ENCODE measurements at regions not wholly inside any gene's neighbourhood (a gene's known extent, or its start where the extent isn't known, plus 50 kb on each side); places are given as distances from the start of the nearest gene placed in this dataset.

- Histone ChIP-seq H3K9me3 (ENCODE audit: control extremely low read depth in 1 of 3, control insufficient read depth in 2 of 3, insufficient read depth in 1 of 3, low read length in 2 of 3) (no peaks in the 10 kb centered on the region), H3K4me3 (ENCODE audit: control extremely low read depth in 1 of 5, extremely low read depth in 1 of 5, insufficient read depth in 1 of 5, low read depth in 2 of 5, low read length in 4 of 5) (no peak overlapping the region), H2AFZ (ENCODE audit: insufficient read depth, low read depth, low read length, poor library complexity, severe bottlenecking) (no peak overlapping the region), H3K36me3 (replicated peaks in 1 of 2; ENCODE audit: control extremely low read depth in 1 of 2, control insufficient read depth in 1 of 2, extremely low read depth in 1 of 2, insufficient read depth in 2 of 2, low read length in 1 of 2) (no peaks in the 10 kb centered on the region), H3K79me2 (ENCODE audit: control insufficient read depth, insufficient read depth, low read length) (no peaks in the 10 kb centered on the region), H3K4me1 (ENCODE audit: control insufficient read depth in 2 of 2, insufficient read depth in 2 of 2, low read length in 2 of 2) (no peaks in the 10 kb centered on the region), H3K9ac (ENCODE audit: low read length) (no peak overlapping the region), H3K27me3 (replicated peaks in 1 of 4; ENCODE audit: control extremely low read depth in 1 of 4, control insufficient read depth in 3 of 4, insufficient read depth in 4 of 4, low read length in 3 of 4) (no peaks in the 10 kb centered on the region), H4K20me1 (ENCODE audit: control insufficient read depth, insufficient read depth, low read length, poor library complexity, severe bottlenecking) (no peaks in the 10 kb centered on the region), H3K4me2 (replicated peaks; ENCODE audit: low read depth, low read length, poor library complexity, severe bottlenecking) (no peak overlapping the region), H3K27ac (ENCODE audit: low read length in 2 of 2) (no peak overlapping the region)
- intact Hi-C loops (cut with micrococcal nuclease): no loop called here
- H3K4me1 Mint-ChIP-seq: no peaks in the 10 kb centered on the region
- TF ChIP-seq CTCF (IDR thresholded peaks at IDR 0.05) (no peak), EZH2 (IDR thresholded peaks at IDR 0.05; ENCODE audit: borderline replicate concordance, insufficient read depth, low read depth, low read length, poor library complexity, severe bottlenecking) (no peak)
- no peak overlapping the region for H3K27ac Mint-ChIP-seq
- H3K9me3 Mint-ChIP-seq (ENCODE audit: insufficient read depth): no peaks in the 10 kb centered on the region
- DNase-seq (no peak), ATAC-seq (ENCODE audit: low read depth) (no peak)
- no peak overlapping the region for H3K4me3 Mint-ChIP-seq
- ChIA-PET POLR2A (no interaction called here), CTCF (no interaction called here)
- 63% methylated on average over 1 of the region's 3 CpGs for WGBS (ENCODE audit: insufficient coverage)
- no peaks in the 10 kb centered on the region for H3K27me3 Mint-ChIP-seq
Observed at GRCh38 chr4:128725405-128726055, 84.0 kb upstream of the JADE1 start.

GRCh38 chr4:128722911-128723310 lies 86.6 kb upstream of the JADE1 start:
- H3K4me3 ChIP-seq (ENCODE audit: control extremely low read depth in 1 of 5, extremely low read depth in 1 of 5, insufficient read depth in 1 of 5, low read depth in 2 of 5, low read length in 4 of 5): no peak overlapping the region
- WGBS (ENCODE audit: insufficient coverage): 60% methylated on average over 1 of the region's 2 CpGs
- ATAC-seq (ENCODE audit: low read depth) (no peak), DNase-seq (no peak)
- intact Hi-C loops (cut with micrococcal nuclease): no loop called here
- H3K9ac ChIP-seq (ENCODE audit: low read length): no peak overlapping the region
- Mint-ChIP-seq H3K4me1 (no peaks in the 10 kb centered on the region), H3K27me3 (no peaks in the 10 kb centered on the region), H3K27ac (no peak overlapping the region), H3K9me3 (ENCODE audit: insufficient read depth) (no peaks in the 10 kb centered on the region), H3K4me3 (no peak overlapping the region)
- TF ChIP-seq EZH2 (IDR thresholded peaks at IDR 0.05; ENCODE audit: borderline replicate concordance, insufficient read depth, low read depth, low read length, poor library complexity, severe bottlenecking) (no peak), CTCF (IDR thresholded peaks at IDR 0.05) (no peak)
- no peaks in the 10 kb centered on the region for H3K27me3 ChIP-seq (replicated peaks in 1 of 4; ENCODE audit: control extremely low read depth in 1 of 4, control insufficient read depth in 3 of 4, insufficient read depth in 4 of 4, low read length in 3 of 4)
- no peak overlapping the region for H2AFZ ChIP-seq (ENCODE audit: insufficient read depth, low read depth, low read length, poor library complexity, severe bottlenecking)
- H3K4me1 ChIP-seq (ENCODE audit: control insufficient read depth in 2 of 2, insufficient read depth in 2 of 2, low read length in 2 of 2): no peaks in the 10 kb centered on the region
- H3K4me2 ChIP-seq (replicated peaks; ENCODE audit: low read depth, low read length, poor library complexity, severe bottlenecking): no peak overlapping the region
- ChIA-PET CTCF (no interaction called here), POLR2A (no interaction called here)
- H3K27ac ChIP-seq (ENCODE audit: low read length in 2 of 2): no peak overlapping the region
- H4K20me1 ChIP-seq (ENCODE audit: control insufficient read depth, insufficient read depth, low read length, poor library complexity, severe bottlenecking): no peaks in the 10 kb centered on the region
- H3K9me3 ChIP-seq (ENCODE audit: control extremely low read depth in 1 of 3, control insufficient read depth in 2 of 3, insufficient read depth in 1 of 3, low read length in 2 of 3): no peaks in the 10 kb centered on the region
- no peaks in the 10 kb centered on the region for H3K36me3 ChIP-seq (replicated peaks in 1 of 2; ENCODE audit: control extremely low read depth in 1 of 2, control insufficient read depth in 1 of 2, extremely low read depth in 1 of 2, insufficient read depth in 2 of 2, low read length in 1 of 2)
- no peaks in the 10 kb centered on the region for H3K79me2 ChIP-seq (ENCODE audit: control insufficient read depth, insufficient read depth, low read length)
